K562 (cell line): ENCODE measurements at regions not wholly inside any gene's neighbourhood (a gene's known extent, or its start where the extent isn't known, plus 50 kb on each side); places are given as distances from the start of the nearest gene placed in this dataset.
A peak's percentile ranks its signal among the peaks of the same experiment; 100 is the strongest.

Source experiments
- ATAC-seq: fragments of 200-7000 bp; cut with Tn5 transposase; 3 replicates; pipeline ENCODE4 v1.9.1; 2020; ENCODE audit warnings: moderate library complexity
- BruUV-seq: library from RNA; stranded (reverse); fragments of 400-500 nt; replicated peaks from 2 replicates; lab custom pipeline; 2021; lab: Mats Ljungman, UMichigan
- CTCF ChIA-PET: fragments of 300-600 bp; formaldehyde crosslinking; extraction: SDS; loops from one replicate; lab custom pipeline; 2021; ENCODE audit warnings: low intra/inter-chr PET ratio; lab: Yijun Ruan, JAX
- POLR2A ChIA-PET: fragments of 300-600, 350-650 bp; sonication (Branson Sonifier 250); formaldehyde crosslinking; extraction: SDS; loops from one replicate; lab custom pipeline; 2021; ENCODE audit warnings: antibody characterized with exemption, inconsistent platforms; lab: Yijun Ruan, JAX
- DNase-seq, 4 experiments: peaks; one replicate each; pipeline versions ENCODE4 v3.0.0 to v3.0.0-alpha.2; 2011 to 2018; ENCODE audit warnings: low spot score in 3 of 4, mixed read lengths in 3 of 4; ENCODE audit errors: extremely low read depth in 1 of 4
- FAIRE-seq: peaks from 2 replicates; lab custom pipeline; 2011; peaks lifted over from hg19 to GRCh38; lab: Jason Lieb, UNC
- H2AFZ ChIP-seq: 2 replicates; pipeline ENCODE4 v1.6.0; 2011; ENCODE audit warnings: low read depth, low read length, control low read depth, inconsistent platforms
- H3K27ac ChIP-seq: fragments of 200-600 bp; 3 replicates; pipeline ENCODE4 v1.8.0; 2011; ENCODE audit warnings: low read depth, mild to moderate bottlenecking, control low read depth, inconsistent platforms, low read length, moderate library complexity, mixed read lengths; ENCODE audit errors: extremely low read depth
- H3K27me3 ChIP-seq, 2 experiments: fragments of 300-600 bp in 1 of 2; 2 replicates in 1 of 2; 3 replicates in 1 of 2; pipeline versions ENCODE4 v1.6.0 to v1.8.0; 2011; ENCODE audit warnings: inconsistent platforms in 2 of 2, low read length in 2 of 2, mild to moderate bottlenecking in 1 of 2, mixed read lengths in 1 of 2, moderate library complexity in 1 of 2; ENCODE audit not compliant: control insufficient read depth in 2 of 2, insufficient read depth in 2 of 2
- H3K36me3 ChIP-seq: fragments of 300-600 bp; 3 replicates; pipeline ENCODE4 v1.8.0; 2011; ENCODE audit warnings: mild to moderate bottlenecking, low read length, inconsistent platforms; ENCODE audit not compliant: control insufficient read depth, insufficient read depth
- H3K4me1 ChIP-seq, 2 experiments: fragments of 200-600 bp in 1 of 2; replicated peaks in 1 of 2; 2 replicates in 1 of 2; 3 replicates in 1 of 2; pipeline versions ENCODE4 v1.5.1 to v1.8.0; 2011; ENCODE audit warnings: inconsistent platforms in 2 of 2, low read length in 2 of 2, mild to moderate bottlenecking in 1 of 2, mixed read lengths in 1 of 2, moderate library complexity in 1 of 2; ENCODE audit not compliant: control insufficient read depth in 2 of 2, insufficient read depth in 2 of 2
- H3K4me2 ChIP-seq: 2 replicates; pipeline ENCODE4 v1.6.1; 2011; ENCODE audit warnings: low read length, control low read depth, inconsistent platforms, mixed read lengths; ENCODE audit not compliant: insufficient read depth
- H3K4me3 ChIP-seq: fragments of 200-600 bp; sonication (generic), shearing (Covaris generic); 2 replicates; pipeline ENCODE4 v1.5.1; 2016; ENCODE audit warnings: control low read depth, inconsistent platforms
- H3K79me2 ChIP-seq: fragments of 200-600 bp; 3 replicates; pipeline ENCODE4 v1.8.0; 2011; ENCODE audit warnings: low read length, inconsistent platforms; ENCODE audit not compliant: control insufficient read depth, insufficient read depth
- H3K9ac ChIP-seq, 2 experiments: 2 replicates each; pipeline versions ENCODE4 v1.6.0 to v1.6.1; 2011; ENCODE audit warnings: low read depth in 2 of 2, low read length in 2 of 2, control low read depth in 1 of 2, inconsistent platforms in 1 of 2, mild to moderate bottlenecking in 1 of 2, mixed read lengths in 1 of 2; ENCODE audit not compliant: insufficient read depth in 1 of 2
- H3K9me1 ChIP-seq: one replicate; pipeline ENCODE4 v1.6.0; 2011; ENCODE audit warnings: inconsistent platforms, mild to moderate bottlenecking, low read length, moderate library complexity; ENCODE audit not compliant: control insufficient read depth, insufficient read depth
- H3K9me3 ChIP-seq: replicated peaks from 2 replicates; pipeline ENCODE4 v1.5.1; 2011; ENCODE audit warnings: low read depth, low read length, inconsistent platforms; ENCODE audit not compliant: control insufficient read depth, insufficient read depth
- H4K20me1 ChIP-seq: replicated peaks from 2 replicates; pipeline ENCODE4 v1.6.1; 2011; ENCODE audit warnings: low read length, inconsistent platforms, mixed read lengths; ENCODE audit not compliant: control insufficient read depth, insufficient read depth
- CHD1 ChIP-seq: fragments of 200-600 bp; sonication (generic); IDR thresholded peaks from one replicate; pipeline ENCODE4 v1.6.1; 2012; ENCODE audit warnings: mild to moderate bottlenecking, moderate library complexity, low read length, inconsistent platforms
- DNMT1 ChIP-seq: fragments of 450-650 bp; IDR thresholded peaks from 2 replicates; pipeline ENCODE4 v1.6.1; 2016; ENCODE audit warnings: antibody characterized with exemption, mild to moderate bottlenecking
- ELF2 ChIP-seq: fragments of 250-450 bp; sonication (Bioruptor Pico); IDR thresholded peaks from 2 replicates; pipeline ENCODE4 v1.5.0; 2021; ENCODE audit warnings: mild to moderate bottlenecking
- FIP1L1 ChIP-seq: fragments of 200-400 bp; formaldehyde crosslinking; IDR thresholded peaks from 2 replicates; pipeline ENCODE4 v1.6.1; 2018; ENCODE audit warnings: mild to moderate bottlenecking, low read depth, low read length; ENCODE audit not compliant: poor library complexity, severe bottlenecking
- MXD1 ChIP-seq: fragments of 250-450 bp; sonication (Bioruptor Pico); IDR thresholded peaks from 2 replicates; pipeline ENCODE4 v1.8.0; 2021; ENCODE audit warnings: borderline replicate concordance, mild to moderate bottlenecking, moderate library complexity; ENCODE audit not compliant: poor library complexity, severe bottlenecking
- NR2C1 ChIP-seq, 2 experiments: fragments of 450-650 bp; IDR thresholded peaks; 2 replicates each; pipeline ENCODE4 v1.6.1; 2017; ENCODE audit warnings: mild to moderate bottlenecking in 2 of 2, antibody characterized with exemption in 1 of 2, inconsistent platforms in 1 of 2, missing compliant biosample characterization in 1 of 2, missing genetic modification characterization in 1 of 2
- SMAD3 ChIP-seq: fragments of 450-650 bp; formaldehyde crosslinking; conservative IDR thresholded peaks from 2 replicates; pipeline ENCODE4 v1.4.0; 2020; ENCODE audit warnings: mild to moderate bottlenecking
- SMARCB1 ChIP-seq: IDR thresholded peaks from 2 replicates; pipeline ENCODE4 v1.6.1; 2011; ENCODE audit warnings: improper control_type of control experiment, low read depth; ENCODE audit not compliant: insufficient read length
- SMARCC2 ChIP-seq: fragments of 450-650 bp; IDR thresholded peaks from 2 replicates; pipeline ENCODE4 v1.6.1; 2017; ENCODE audit warnings: antibody characterized with exemption, moderate library complexity, mild to moderate bottlenecking, low read depth
- SPI1 ChIP-seq: IDR thresholded peaks from 2 replicates; pipeline ENCODE4 v1.6.1; 2011; ENCODE audit warnings: low read depth, low read length, control low read depth, borderline replicate concordance
- TAL1 ChIP-seq: fragments of 450-650 bp; IDR thresholded peaks from 2 replicates; pipeline ENCODE4 v1.6.1; 2016; ENCODE audit warnings: mild to moderate bottlenecking
- ZBTB8A ChIP-seq: fragments of 450-650 bp; IDR thresholded peaks from 2 replicates; pipeline ENCODE4 v1.6.1; 2018; ENCODE audit warnings: mild to moderate bottlenecking, moderate library complexity; ENCODE audit not compliant: partially characterized antibody
- ZNF232 ChIP-seq: sonication (generic); formaldehyde crosslinking; IDR thresholded peaks from 2 replicates; pipeline ENCODE4 v1.8.0; 2022; ENCODE audit warnings: mild to moderate bottlenecking, missing genetic modification reagents
- ZNF561 ChIP-seq: fragments of 450-650 bp; formaldehyde crosslinking; conservative IDR thresholded peaks from 2 replicates; pipeline ENCODE4 v1.4.0; 2020; ENCODE audit warnings: mild to moderate bottlenecking, moderate library complexity
- ZNF639 ChIP-seq, 2 experiments: fragments of 200-800 bp in 1 of 2; sonication (Bioruptor generic) in 1 of 2; sonication (generic) in 1 of 2; formaldehyde crosslinking in 1 of 2; IDR thresholded peaks in 1 of 2; conservative IDR thresholded peaks in 1 of 2; 2 replicates each; pipeline versions ENCODE4 v1.5.0 to v1.6.1; 2016 to 2020; ENCODE audit warnings: missing compliant biosample characterization in 1 of 2, missing genetic modification characterization in 1 of 2, missing genetic modification reagents in 1 of 2
- WGBS: fragments of 100-300 bp; shearing (Covaris generic); methylation state at CpG from one replicate; pipeline ENCODE4 v1.1.6; 2016; ENCODE audit warnings: low coverage, mixed read lengths; ENCODE audit not compliant: insufficient coverage; ENCODE audit errors: missing lambda C conversion rate; 5-methylcytosine and 5-hydroxymethylcytosine counted together
- in situ Hi-C: fragments of 300-500 bp; cut with MboI; formaldehyde crosslinking; loops from 4 replicates; pipeline ENCODE4 v1.15.0; 2018; ENCODE audit warnings: inconsistent platforms, mixed read lengths
- intact Hi-C: fragments of 100-400 bp; cut with micrococcal nuclease; formaldehyde crosslinking; loops from 2 replicates; pipeline ENCODE4 v1.14.2; 2022

- H3K4me1 ChIP-seq, result no peaks in the 10 kb centered on the region
- CTCF ChIA-PET, result no interaction called here
- ATAC-seq, result no peak
- POLR2A ChIA-PET, result no interaction called here
- WGBS, result 2% methylated on average over 3 of the region's 3 CpGs
- TF ChIP-seq SPI1, result peak; percentile 43; the same call in 1 of the 2 replicates
- no peak for TF ChIP-seq TAL1
- H3K9me1 ChIP-seq, result no peaks in the 10 kb centered on the region
- H4K20me1 ChIP-seq, result no peaks in the 10 kb centered on the region
- no peak for DNase-seq
- no peak overlapping the region for H3K4me2 ChIP-seq
- H2AFZ ChIP-seq, result no peak overlapping the region
- H3K27ac ChIP-seq, result no peak overlapping the region
- no peak overlapping the region for H3K9ac ChIP-seq
- FAIRE-seq, result no peak
- no peaks in the 10 kb centered on the region for H3K36me3 ChIP-seq
- H3K4me3 ChIP-seq, result no peak overlapping the region
- H3K9me3 ChIP-seq, result no peaks in the 10 kb centered on the region; the same call in 1 of the 2 replicates
- no peaks in the 10 kb centered on the region for H3K27me3 ChIP-seq
- H3K79me2 ChIP-seq, result no peaks in the 10 kb centered on the region
- no TSS peak for BruUV-seq
- intact Hi-C loops (no loop called here), in situ Hi-C loops (no loop called here)
Measured at GRCh38 chr1:98824736-98825135, 163.2 kb downstream of the SNX7 start.

GRCh38 chr1:98827041-98827440, 165.5 kb downstream of the SNX7 start:
- POLR2A ChIA-PET, result no interaction called here
- H4K20me1 ChIP-seq, result no peaks in the 10 kb centered on the region
- no peak for TF ChIP-seq ZNF561 (CRISPR knock-in tag)
- no peak for TF ChIP-seq CHD1
- no peak for TF ChIP-seq SMARCB1
- no peak for TF ChIP-seq FIP1L1
- TF ChIP-seq DNMT1, result no peak
- TF ChIP-seq ZNF232, result no peak
- no peak for TF ChIP-seq SMAD3 (CRISPR knock-in tag)
- TF ChIP-seq ZBTB8A, result no peak
- TF ChIP-seq MXD1, result no peak
- no peak for TF ChIP-seq NR2C1 (IDR thresholded peaks at IDR 0.05)
- TF ChIP-seq NR2C1 (tag; IDR thresholded peaks at IDR 0.05), result no peak
- TF ChIP-seq SMARCC2, result no peak
- TF ChIP-seq ZNF639 (CRISPR knock-in tag; conservative IDR thresholded peaks at IDR 0.05 in 1 of 2, IDR thresholded peaks at IDR 0.05 in 1 of 2), result no peak
- TF ChIP-seq ELF2 (CRISPR knock-in tag), result no peak
- no peak overlapping the region for H2AFZ ChIP-seq
- H3K4me3 ChIP-seq, result no peak overlapping the region
- H3K27me3 ChIP-seq, result no peaks in the 10 kb centered on the region
- FAIRE-seq (no peak), DNase-seq (no peak), ATAC-seq (no peak)
- no peaks in the 10 kb centered on the region for H3K4me1 ChIP-seq
- in situ Hi-C loops (no loop called here), intact Hi-C loops (no loop called here)
- H3K9me3 ChIP-seq, result no peaks in the 10 kb centered on the region; the same call in 1 of the 2 replicates
- no peak overlapping the region for H3K9ac ChIP-seq
- no peak overlapping the region for H3K4me2 ChIP-seq
- H3K36me3 ChIP-seq, result no peaks in the 10 kb centered on the region
- no peak overlapping the region for H3K27ac ChIP-seq
- BruUV-seq, result no TSS peak
- no peaks in the 10 kb centered on the region for H3K9me1 ChIP-seq
- no peaks in the 10 kb centered on the region for H3K79me2 ChIP-seq
- CTCF ChIA-PET, result no interaction called here
